GM13976 (cell line): ENCODE measurements at regions not wholly inside any gene's neighbourhood (a gene's known extent, or its start where the extent isn't known, plus 50 kb on each side); places are given as distances from the start of the nearest gene placed in this dataset.

ENCODE experiments used
- DNase-seq: peaks from one replicate; pipeline ENCODE4 v3.0.0; 2012; ENCODE audit warnings: low spot score
- CTCF ChIP-seq: IDR thresholded peaks from 2 replicates; pipeline ENCODE4 v1.5.1; 2012; ENCODE audit warnings: borderline replicate concordance, mild to moderate bottlenecking; ENCODE audit not compliant: insufficient read depth; ENCODE audit errors: extremely low read depth, missing control alignments, control extremely low read depth
- in situ Hi-C: fragments of 300-500 bp; cut with MboI; formaldehyde crosslinking; loops from one replicate; pipeline ENCODE4 v1.12.0; 2022; ENCODE audit warnings: low sequenced_read_pairs, mixed read lengths, inconsistent platforms; ENCODE audit not compliant: unreplicated experiment

DNA sequence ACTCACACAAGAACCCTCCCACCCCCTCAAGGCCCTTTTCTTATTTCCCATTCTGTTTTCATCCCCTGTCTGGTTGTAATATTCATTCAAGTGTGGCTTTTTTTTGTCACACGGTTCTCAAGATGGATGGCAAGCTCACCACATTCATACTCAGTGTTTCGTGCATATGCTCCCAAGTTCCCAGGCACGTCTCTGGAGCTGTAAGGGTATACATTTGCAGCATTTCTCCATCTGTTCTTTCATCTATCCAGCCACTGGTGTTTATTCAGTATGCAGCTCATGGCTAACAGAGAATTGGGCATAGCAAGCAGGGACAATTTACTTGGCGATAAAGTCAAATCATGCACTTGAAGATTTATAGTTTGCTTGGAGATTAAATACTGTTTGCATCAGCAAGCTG is 212.1 kb downstream of the GRIN2B start:
- DNase-seq, result no peak
- no peak for TF ChIP-seq CTCF
- in situ Hi-C loops, result no loop called here

DNA sequence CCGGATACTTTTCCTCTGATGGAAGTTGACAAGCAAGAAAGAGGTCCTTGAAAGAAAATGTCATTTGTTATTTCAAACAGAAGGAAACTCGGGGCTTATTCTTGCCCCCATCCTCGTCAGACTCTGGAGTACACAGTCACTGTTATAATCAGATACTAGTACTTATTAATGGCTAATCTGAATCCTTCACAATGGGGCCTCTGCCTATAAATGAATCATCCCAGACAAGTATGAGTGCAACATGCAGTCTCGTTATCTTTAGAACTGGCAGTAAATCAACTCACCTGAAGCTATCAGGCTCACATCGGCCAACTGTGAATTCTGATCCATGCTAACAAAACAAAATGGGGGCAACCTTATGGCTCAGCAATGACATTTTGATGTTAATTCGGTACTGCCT is 216.7 kb downstream of the GRIN2B start:
- DNase-seq, result no peak
- TF ChIP-seq CTCF, result no peak
- in situ Hi-C loops, result no loop called here

DNA sequence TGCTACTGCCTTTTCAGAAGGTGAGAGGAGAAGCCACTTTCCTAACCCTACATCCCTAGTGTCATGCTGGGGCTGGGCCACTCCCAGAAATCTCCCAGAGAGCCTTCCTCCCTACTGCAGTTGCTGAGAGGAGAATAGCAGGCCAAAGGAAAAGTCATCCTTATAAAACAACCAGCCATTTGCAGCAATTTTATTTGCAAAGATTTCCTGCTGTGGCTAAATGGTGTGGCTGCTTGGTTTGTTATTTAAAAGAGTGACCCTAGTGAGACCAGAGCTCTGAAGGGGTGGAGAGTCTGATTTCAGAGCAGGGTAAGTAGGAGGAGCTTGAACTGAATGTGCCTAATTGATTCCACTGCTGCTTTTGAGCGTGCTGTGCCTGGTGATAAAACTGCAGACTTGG is 232.0 kb downstream of the GRIN2B start:
- DNase-seq, result no peak

DNA sequence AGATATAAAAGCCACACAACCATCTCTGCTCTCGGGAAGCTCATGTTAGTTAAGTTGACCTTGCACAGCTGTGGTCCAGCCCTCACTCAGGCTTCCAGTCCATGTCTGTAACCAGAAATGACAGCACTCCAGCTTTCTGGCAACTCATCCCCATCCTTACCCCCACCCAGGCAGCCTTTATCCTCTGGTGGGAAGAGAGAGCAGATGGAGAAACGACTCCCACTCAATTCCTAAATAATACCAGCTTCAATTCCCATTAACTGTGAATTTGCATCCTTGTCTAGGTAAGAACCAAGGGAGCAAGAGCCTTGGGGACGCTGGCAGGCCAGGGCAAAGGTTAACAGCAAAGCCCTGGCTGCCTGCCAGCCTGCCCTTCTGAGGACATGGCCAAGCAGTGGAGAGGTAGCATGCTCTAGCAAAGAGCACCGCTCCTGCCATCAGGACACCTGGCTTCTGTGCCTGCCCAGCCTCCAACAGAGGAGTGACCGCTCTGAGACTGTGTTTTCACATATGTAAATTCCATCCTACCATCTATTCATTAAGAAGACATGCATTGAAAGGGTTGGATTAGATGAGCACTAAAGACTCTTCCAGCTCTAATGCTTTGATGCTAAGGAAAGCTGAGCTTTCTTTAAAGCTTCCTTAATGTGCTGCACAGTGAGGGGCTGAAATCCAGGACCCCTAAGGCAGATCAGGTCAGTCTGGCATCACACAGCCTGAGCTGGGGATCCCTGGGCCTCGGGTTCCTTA is 236.1 kb downstream of the GRIN2B start:
- no peak for DNase-seq
- TF ChIP-seq CTCF, result no peak
- in situ Hi-C loops, result no loop called here

More for the DNA sequence above, 232.0 kb downstream of the GRIN2B start:
- in situ Hi-C loops, result no loop called here
- no peak for TF ChIP-seq CTCF

DNA sequence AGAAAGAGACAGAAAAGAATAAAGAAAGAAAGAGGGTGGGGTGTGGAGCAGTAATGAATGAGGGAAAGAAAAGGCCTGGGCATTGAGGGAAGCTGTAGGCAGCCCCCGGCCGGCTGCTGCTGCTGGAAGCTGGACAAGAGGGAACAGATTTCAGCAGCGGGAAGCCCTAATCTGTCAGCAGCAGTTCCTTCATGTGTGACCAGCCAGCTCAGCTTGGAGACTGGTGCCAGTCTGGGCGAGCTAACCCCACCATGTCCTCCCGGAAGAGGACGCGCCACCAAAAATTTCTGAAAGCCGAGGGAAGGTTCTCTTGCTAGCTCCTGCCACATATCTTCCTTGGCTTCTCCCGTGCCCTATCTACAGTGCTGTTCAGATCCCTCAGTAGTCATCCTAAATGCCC is 236.8 kb downstream of the GRIN2B start:
- in situ Hi-C loops, result no loop called here
- no peak for TF ChIP-seq CTCF
- DNase-seq, result no peak

- no peak for TF ChIP-seq CTCF
- in situ Hi-C loops, result no loop called here
- no peak for DNase-seq
These were observed 241.3 kb downstream of the GRIN2B start for GRCh38 chr12:13740149-13740545.
